ENCODE measurements at regions not wholly inside any gene's neighbourhood (a gene's known extent, or its start where the extent isn't known, plus 50 kb on each side); places are given as distances from the start of the nearest gene placed in this dataset.

- DNase-seq (no peak), ATAC-seq (no peak)
Measured at GRCh38 chr9:93900971-93901861, 53.9 kb downstream of the BARX1 start.

GRCh38 chr9:93900436-93900819 is 54.7 kb downstream of the BARX1 start:
- intact Hi-C loops (cut with micrococcal nuclease) = no loop called here
- no peak for ATAC-seq

More at GRCh38 chr9:93900971-93901861, 53.9 kb downstream of the BARX1 start:
- intact Hi-C loops (cut with micrococcal nuclease) = no loop called here

GRCh38 chr9:93899609-93900435 is 55.3 kb downstream of the BARX1 start:
- intact Hi-C loops (cut with micrococcal nuclease) = no loop called here
- DNase-seq = no peak
- no peak for ATAC-seq

More at GRCh38 chr9:93900436-93900819, 54.7 kb downstream of the BARX1 start:
- no peak for DNase-seq

GRCh38 chr9:93898502-93899426 is 56.4 kb downstream of the BARX1 start:
- ATAC-seq = no peak
- no peak for DNase-seq
- intact Hi-C loops (cut with micrococcal nuclease) = no loop called here

GRCh38 chr9:93898026-93898425 is 57.1 kb downstream of the BARX1 start:
- intact Hi-C loops (cut with micrococcal nuclease) = no loop called here
- no peak for DNase-seq
- ATAC-seq = no peak

- no peak for DNase-seq
- intact Hi-C loops (cut with micrococcal nuclease) = no loop called here
Measured at GRCh38 chr9:93897075-93897970, 57.8 kb downstream of the BARX1 start.

GRCh38 chr9:93896496-93897033 is 58.6 kb downstream of the BARX1 start:
- ATAC-seq (no peak), DNase-seq (no peak)
- intact Hi-C loops (cut with micrococcal nuclease) = no loop called here

More at GRCh38 chr9:93897075-93897970, 57.8 kb downstream of the BARX1 start:
- ATAC-seq = no peak

- DNase-seq (no peak), ATAC-seq (no peak)
- intact Hi-C loops (cut with micrococcal nuclease) = no loop called here
Measured at GRCh38 chr9:93896093-93896492, 59.1 kb downstream of the BARX1 start.

GRCh38 chr9:93895535-93895934 is 59.6 kb downstream of the BARX1 start:
- DNase-seq = no peak
- intact Hi-C loops (cut with micrococcal nuclease) = no loop called here
- no peak for ATAC-seq

- DNase-seq = no peak
- intact Hi-C loops (cut with micrococcal nuclease) = no loop called here
- no peak for ATAC-seq
Measured at GRCh38 chr9:93894691-93895079, 60.5 kb downstream of the BARX1 start.

GRCh38 chr9:93893899-93894690 is 61.1 kb downstream of the BARX1 start:
- intact Hi-C loops (cut with micrococcal nuclease) = no loop called here
- ATAC-seq = no peak
- no peak for DNase-seq

GRCh38 chr9:93893194-93893593 is 62.0 kb downstream of the BARX1 start:
- ATAC-seq (no peak), DNase-seq (no peak)
- intact Hi-C loops (cut with micrococcal nuclease) = no loop called here

- intact Hi-C loops (cut with micrococcal nuclease) = no loop called here
- no peak for ATAC-seq
Measured at GRCh38 chr9:93892748-93893147, 62.4 kb downstream of the BARX1 start.

GRCh38 chr9:93891549-93892310 is 63.4 kb downstream of the BARX1 start:
- intact Hi-C loops (cut with micrococcal nuclease) = no loop called here
- DNase-seq = no peak
- ATAC-seq = no peak

More at GRCh38 chr9:93892748-93893147, 62.4 kb downstream of the BARX1 start:
- DNase-seq = no peak

GRCh38 chr9:93891050-93891449 is 64.1 kb downstream of the BARX1 start:
- intact Hi-C loops (cut with micrococcal nuclease) = no loop called here
- DNase-seq (no peak), ATAC-seq (no peak)

- no peak for DNase-seq
- intact Hi-C loops (cut with micrococcal nuclease) = no loop called here
- ATAC-seq = no peak
Measured at GRCh38 chr9:93890436-93890935, 64.7 kb downstream of the BARX1 start.

Data from left ventricle myocardium superior (tissue), 1 donor.